GM12864 (cell line): ENCODE measurements at regions not wholly inside any gene's neighbourhood (a gene's known extent, or its start where the extent isn't known, plus 50 kb on each side); places are given as distances from the start of the nearest gene placed in this dataset.

Experiments used
- DNase-seq: peaks from one replicate; pipeline ENCODE4 v3.0.0-alpha.2; 2011; ENCODE audit warnings: low read depth
- H3K4me3 ChIP-seq: 2 replicates; pipeline ENCODE4 v1.5.1; 2011; ENCODE audit warnings: mild to moderate bottlenecking, low read depth, low read length, control low read depth
- TF ChIP-seq, protein P1 (sequence below): IDR thresholded peaks from 2 replicates; pipeline ENCODE4 v1.5.1; 2011; ENCODE audit warnings: low read depth, mild to moderate bottlenecking, moderate library complexity, low read length, control low read depth, inconsistent platforms; ENCODE audit errors: missing control alignments

DNA sequence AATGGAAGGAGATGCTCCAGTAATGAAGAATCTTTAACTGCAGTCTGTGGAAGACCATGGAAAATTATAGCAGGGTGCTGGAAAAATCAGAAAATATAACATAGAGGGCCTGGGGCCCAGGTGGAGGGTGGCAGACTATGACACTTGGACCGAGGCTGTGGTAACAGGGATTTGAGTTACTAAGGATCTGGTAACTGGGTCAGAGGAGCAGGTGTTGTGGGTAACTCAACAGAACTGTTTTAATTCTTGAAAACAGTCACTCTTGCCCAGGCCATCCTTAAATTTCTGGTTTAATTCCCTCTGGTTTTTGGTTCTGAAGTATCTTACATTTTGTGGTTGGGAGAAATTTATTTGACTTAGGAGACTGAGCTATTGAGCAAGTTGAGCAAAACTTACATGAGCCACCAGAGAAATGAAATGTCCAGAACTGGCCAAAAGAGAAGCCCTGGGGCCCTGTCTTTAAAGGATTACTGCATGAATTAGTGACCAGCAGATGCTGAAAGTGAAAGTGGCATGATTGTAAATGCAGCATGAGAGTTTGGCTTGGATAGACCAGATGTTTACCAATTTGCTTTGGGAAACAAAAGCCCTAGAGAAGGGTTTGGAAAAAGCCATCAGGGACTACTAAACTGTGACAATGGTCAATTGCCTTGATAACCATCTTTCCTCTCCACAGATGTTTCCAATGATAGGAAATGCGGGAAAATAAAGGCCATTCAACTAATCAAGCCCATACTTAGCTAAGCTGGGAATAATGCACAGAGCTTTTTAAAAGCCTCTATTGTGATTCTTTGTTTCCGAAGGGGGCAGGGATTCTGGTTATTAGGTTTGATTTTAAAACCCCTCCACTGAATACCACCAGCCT lies 374.9 kb upstream of the TGFBR2 start:
- no peak overlapping the region for H3K4me3 ChIP-seq
- TF ChIP-seq, protein P1, sequence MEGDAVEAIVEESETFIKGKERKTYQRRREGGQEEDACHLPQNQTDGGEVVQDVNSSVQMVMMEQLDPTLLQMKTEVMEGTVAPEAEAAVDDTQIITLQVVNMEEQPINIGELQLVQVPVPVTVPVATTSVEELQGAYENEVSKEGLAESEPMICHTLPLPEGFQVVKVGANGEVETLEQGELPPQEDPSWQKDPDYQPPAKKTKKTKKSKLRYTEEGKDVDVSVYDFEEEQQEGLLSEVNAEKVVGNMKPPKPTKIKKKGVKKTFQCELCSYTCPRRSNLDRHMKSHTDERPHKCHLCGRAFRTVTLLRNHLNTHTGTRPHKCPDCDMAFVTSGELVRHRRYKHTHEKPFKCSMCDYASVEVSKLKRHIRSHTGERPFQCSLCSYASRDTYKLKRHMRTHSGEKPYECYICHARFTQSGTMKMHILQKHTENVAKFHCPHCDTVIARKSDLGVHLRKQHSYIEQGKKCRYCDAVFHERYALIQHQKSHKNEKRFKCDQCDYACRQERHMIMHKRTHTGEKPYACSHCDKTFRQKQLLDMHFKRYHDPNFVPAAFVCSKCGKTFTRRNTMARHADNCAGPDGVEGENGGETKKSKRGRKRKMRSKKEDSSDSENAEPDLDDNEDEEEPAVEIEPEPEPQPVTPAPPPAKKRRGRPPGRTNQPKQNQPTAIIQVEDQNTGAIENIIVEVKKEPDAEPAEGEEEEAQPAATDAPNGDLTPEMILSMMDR: no peak
- DNase-seq: no peak

DNA sequence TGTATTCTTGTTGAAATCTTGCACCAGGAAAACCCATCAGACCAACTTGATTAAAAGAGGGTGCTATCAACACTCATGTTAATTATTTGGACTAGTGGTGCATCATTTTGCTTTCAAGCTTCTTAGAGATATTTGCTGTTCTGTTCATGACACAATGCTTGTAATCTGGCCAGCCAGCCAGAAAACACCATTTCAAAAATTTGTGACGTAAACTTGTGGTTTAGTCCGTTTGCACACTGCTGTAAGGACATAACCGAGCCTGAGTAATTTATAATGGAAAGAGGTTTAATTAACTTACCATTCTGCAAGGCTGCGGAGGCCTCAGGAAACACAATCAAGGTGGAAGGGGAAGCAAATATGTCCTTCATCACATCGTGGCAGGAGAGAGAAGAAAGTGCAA lies 374.3 kb upstream of the TGFBR2 start:
- no peak overlapping the region for H3K4me3 ChIP-seq
- TF ChIP-seq, protein P1: no peak

DNA sequence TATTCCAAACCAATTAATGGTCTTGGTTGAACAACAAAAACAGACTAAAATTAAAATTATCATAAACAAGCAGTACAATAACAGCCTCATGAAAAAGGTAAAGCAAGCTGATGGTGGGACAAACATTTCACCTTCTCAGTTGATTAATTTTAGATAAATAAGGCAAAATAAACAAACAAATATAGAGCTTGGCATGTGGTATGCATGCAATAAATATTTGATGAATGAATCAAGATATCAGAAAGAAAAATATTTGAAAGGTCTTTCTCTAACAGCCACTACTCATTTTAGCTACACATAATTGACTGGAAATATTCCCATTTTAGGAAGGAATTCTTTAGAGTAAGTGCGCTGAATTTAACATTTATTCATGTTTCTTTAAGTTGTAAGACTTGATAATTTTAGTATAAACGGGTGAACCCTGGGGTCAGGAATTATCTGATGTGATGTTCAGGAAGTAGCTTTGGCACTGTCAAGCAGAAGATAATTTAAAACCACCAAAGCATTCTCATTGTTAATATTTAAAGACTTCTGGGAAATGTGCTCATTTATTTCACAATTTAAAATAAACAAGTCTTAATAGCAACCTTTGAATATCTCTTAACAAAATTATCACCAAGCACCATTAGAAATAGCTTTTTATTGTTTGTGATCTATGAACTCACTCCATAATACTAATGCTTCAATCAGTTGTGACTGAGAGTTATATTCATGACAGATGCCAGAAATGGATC lies 372.3 kb upstream of the TGFBR2 start:
- no peak for DNase-seq
- H3K4me3 ChIP-seq: no peak overlapping the region
- TF ChIP-seq, protein P1: no peak

More for the DNA sequence above, 374.3 kb upstream of the TGFBR2 start:
- no peak for DNase-seq

DNA sequence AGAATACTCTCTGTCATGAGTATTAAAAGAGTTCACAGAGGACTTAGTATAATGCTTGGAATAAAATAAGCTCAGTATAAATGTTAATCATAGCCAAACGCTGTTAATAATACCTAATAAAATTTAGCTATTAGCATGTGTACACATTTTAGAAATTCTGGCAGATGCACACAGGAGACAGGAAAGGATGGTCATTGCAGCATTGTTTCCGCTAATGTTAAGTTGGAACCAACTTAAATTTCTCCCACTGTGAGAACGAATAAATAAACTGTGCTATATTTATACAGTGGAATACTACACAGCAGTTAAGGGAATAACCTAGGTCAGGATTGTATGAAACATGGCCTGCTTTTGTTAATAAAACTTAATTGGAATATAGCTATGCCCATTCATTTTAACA lies 370.4 kb upstream of the TGFBR2 start:
- TF ChIP-seq, protein P1: no peak
- no peak for DNase-seq

DNA sequence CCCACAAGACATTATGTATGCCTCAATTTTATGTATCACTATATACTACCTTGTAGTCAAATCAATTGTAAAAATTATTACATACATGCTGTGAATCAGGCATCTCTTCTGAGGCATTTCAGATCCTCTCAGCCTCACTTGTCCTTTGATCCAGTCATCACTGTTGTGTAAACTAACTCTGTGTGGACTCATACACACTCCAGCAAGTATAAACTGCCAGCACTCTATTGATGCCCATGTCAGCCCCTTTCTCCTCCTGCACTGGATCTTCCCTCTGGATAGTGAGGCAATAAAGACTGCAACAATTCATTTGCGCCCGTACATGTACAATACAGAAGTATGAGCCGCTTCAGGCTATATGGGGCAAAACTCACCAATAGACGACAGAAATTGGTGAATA lies 364.7 kb upstream of the TGFBR2 start:
- DNase-seq: no peak
- TF ChIP-seq, protein P1: no peak

More for the DNA sequence above, 370.4 kb upstream of the TGFBR2 start:
- no peak overlapping the region for H3K4me3 ChIP-seq

DNA sequence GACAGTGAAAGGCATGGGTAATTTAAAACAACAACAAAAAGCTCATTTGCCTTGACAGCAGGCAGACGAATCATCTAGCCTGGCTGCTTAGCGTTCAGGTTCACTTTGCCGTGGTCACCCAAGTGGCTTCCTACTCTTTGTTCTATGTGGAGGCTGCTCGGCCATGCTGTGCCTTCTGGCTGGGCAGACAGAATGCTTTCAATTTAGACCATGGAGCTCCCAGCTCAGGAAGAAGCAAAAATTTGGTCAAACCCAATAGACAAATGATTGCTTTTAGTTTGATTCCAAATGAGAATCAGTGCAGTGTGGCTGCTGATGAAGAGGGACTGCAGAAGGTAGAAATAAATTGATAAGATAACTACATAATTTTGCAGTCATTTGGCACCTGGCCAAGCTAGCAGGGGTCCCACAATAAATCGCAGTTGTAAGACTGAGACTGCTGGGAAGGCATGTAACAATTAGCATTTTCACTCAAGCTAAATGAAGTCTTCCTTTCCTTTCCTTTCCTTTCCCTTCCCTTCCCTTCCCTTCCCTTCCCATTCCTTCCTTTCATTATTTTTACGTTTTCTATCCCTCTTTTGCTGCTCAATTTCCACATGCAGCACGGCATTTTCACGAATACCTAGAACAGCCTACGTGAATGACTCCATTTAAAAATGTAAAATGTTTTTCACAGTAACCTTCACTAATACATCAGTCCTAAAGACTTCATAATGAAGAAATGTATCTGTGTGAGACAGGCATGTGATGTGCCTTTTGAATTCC lies 360.4 kb upstream of the TGFBR2 start:
- DNase-seq: no peak
- H3K4me3 ChIP-seq: no peak overlapping the region
- TF ChIP-seq, protein P1: no peak

More for the DNA sequence above, 364.7 kb upstream of the TGFBR2 start:
- H3K4me3 ChIP-seq: no peak overlapping the region
